Activated CD8-positive, alpha-beta memory T cell treated with anti-CD3 and anti-CD28 coated beads for 24 hours (primary cell): ENCODE measurements at regions not wholly inside any gene's neighbourhood (a gene's known extent, or its start where the extent isn't known, plus 50 kb on each side); places are given as distances from the start of the nearest gene placed in this dataset.
"Not testable (repeated sequence)": the region's sequence is repeated elsewhere in the genome, so short reads cannot be mapped to it uniquely, and the experiment has no call there.

ENCODE experiments used
- DNase-seq: peaks from one replicate; pipeline ENCODE4 v3.0.0-alpha.2; 2020

DNA sequence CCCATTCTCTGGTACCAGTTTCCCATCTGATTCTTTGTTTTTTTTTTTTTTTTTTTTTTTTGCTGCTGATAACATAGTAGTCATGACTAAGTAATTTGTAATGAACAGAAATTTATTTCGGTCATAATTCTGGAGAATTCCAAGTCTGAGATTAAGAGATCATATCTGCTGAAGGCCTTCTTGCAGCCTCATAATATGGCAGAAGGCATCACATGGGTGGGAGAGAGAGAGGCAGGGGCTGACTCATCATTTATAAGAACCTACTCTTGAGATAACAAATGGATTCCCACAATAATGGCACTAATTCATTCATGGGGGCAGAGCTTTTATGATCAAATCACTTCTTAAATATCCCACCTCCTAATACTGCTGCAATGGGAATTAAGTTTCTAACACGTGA, 1034.3 kb downstream of the STIM2 start:
- no peak for DNase-seq

DNA sequence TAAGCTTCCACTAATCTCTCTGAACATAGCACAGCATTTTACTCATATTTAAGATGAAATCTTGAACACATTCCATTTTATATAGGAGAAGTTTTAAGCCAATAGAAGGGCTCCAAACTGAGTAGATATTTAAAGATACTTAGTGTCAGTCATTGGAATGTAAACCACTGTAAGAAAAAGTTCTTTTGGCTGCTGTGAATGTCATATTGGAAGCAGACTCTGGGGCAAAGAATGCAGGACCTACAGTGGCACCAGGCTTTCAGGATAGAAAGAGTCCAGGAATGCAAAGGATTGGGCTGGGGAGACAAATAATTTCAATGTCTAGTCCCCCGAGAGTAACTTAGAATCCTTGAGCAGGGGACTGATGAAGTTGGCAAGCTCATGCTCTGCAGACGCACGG, 1047.7 kb downstream of the STIM2 start:
- DNase-seq = no peak

DNA sequence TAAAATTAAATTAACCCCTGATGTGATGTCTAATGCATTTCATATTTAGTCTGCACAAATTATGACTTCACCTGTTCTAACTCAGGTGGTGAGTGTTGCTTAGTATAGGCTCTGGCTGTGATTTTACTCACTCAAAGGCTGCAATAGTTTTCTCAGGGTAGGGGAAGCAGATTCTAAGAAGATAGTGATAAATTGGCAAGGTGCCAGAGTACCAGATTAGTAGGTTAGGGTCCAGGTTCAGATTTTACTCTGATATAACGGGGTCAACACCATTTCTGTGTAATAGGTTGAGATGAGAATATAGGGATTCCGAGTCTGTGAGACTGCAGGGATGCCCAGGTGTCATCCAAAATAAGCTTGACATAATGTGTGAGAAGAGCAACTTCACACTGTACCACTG, 1049.6 kb downstream of the STIM2 start:
- DNase-seq = no peak

DNA sequence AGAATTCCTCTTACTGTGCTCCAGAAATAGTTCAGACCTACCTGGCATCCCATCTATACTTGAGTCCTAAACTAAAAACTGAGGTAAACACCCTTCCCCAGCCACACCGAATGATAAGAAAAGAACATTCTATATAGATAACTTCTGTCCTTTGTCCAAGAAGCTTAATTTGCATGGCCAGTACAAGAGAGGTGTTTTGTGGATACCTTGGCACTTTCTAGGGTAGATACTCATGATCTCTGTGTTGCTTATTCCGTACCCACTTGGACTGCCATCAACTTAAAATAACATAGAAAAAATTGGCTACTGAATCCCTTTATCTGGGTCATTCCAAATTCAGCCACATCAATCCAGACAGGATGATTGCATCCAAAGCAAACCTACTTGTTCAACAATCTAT, 1050.4 kb downstream of the STIM2 start:
- no peak for DNase-seq

DNA sequence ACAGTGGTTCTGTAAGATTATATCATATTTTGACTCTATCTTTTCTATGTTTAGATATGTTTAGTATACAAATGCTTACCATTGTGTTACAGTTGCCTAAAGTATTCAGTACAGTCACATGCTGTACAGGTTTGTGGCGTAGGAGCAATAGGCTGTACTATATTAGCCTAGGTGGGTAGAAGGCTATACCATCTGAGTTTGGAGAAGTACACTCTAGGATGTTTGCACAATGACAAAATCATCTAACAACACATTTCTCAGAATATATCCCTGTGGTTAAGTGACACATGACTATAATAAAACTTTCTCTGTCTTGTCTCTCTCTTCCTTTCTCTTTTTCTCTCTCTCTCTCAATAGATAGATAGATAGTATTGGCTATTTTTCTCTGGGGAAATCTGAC, 1053.1 kb downstream of the STIM2 start:
- DNase-seq = no peak

DNA sequence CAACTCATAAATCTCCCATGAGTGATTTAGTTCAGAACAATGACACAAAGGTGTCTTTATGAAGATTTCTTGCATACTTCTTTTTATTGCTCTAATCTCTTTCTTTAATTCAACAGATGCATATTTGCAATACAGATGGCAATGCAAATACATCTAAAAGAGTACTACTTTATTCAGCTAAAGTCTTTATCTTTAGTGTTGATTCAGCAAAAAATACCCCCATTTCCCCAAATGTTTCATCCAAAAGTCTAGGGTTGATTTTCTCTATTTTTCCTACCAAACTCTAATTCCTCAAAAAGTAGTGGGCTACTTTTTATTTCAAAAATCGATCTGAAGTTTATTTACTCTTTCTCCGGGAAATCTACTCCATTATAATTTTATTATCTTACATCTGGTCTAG, 1055.2 kb downstream of the STIM2 start:
- DNase-seq = no peak

DNA sequence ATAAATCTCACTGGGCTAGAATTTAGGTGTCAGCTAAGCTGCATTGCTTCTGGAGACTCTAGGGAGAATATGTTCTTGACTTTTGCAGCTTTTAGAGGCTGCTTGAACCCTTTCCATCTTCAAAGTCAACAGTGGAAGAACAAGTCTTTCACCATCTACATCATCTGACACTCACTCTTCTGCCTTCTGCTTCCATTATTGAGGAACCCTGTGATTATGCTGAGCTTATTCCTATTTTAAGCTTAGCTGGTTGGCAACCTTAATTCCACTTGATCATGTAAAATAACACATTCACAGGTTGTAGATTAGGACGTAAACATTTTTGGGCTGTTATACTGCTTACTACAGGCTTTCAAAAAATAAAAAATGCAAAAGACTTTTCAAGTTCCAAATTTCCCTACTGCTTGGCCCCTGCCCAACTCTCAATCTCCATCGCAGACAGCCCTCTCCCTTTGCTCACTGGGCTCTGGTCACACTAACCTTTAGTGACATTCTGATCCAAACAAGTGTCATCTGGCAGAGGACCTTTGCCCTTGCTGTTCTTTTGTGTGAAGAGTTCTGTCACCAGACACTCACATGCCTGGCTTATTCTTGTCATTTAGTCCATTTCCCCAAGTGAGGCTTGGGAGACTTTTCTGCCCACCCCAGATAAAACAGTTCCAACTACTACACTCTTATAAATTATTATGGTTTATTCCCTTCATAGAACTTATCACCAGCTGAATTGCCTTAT, 1056.0 kb downstream of the STIM2 start:
- no peak for DNase-seq

DNA sequence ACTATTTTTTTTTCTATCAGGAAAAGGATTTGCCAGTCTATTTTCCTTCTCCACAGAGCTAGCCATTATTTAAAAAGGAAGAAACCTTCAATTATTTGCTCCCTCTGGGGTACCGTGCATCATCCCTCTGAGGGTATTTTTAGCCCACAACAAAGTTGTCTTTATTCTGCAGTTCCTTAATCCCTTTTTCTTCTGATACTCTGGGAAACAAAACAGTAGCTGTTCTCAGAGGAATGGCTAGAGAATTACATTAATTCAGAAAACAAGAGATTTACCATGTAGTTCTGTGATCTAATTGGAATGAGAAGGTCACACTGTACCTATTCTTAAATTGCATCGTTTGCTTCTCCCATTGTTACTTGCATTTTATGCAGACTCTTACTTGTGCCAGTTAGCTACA, 1056.7 kb downstream of the STIM2 start:
- no peak for DNase-seq

DNA sequence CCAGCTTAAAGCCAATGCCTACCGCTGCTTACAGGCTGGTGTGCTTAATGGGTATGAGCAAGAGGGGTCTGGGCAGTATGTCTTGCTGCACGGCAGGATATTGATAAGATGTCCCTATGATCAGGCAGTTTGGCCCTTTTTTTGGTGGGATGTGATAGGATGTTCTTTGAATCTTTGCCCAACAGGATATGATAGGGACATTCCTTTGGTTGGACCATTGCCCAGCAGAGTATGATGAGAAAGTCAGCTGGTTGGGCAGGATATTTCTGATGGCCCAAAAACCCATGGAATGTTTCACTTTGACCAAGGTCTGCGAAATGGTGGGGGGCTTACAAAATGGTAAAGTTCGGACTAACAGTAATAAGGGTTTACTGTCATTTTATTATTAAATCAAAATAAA, 1060.6 kb downstream of the STIM2 start:
- no peak for DNase-seq

DNA sequence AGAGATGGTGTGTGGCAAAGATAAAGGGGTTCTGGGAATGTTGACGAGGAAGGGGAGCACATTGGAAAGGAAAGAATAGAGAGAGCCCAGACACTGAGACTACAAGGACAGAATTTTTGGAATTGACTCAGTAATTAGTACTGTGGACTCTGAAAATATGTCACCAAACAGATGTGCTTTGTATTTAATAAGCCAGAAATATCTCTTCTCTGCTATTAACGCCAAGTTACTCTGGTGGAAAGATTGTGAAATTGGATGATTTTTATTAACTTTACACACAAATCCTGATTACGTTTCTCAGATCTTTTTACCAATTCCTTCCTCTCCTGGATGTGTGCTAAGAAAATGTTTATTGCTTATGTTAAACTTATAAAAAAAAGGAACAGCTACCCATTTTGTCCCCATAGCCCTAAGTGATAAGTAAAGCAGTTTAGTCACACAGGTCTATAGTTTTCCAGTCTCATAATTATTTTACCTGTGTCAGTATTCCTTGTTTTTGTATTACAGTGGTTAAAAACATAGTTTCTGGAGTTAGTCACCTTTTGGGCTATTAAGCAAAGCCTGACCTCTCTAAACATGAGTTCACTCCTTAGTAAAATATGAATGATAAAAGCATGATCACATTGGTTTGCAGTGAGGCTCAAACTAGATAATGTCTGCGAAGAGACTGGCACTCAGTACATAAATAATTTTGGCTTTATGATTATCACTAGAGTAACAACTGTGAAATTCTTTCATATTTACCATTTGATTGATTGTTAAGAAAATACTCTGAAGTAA, 1068.3 kb downstream of the STIM2 start:
- DNase-seq = no peak

DNA sequence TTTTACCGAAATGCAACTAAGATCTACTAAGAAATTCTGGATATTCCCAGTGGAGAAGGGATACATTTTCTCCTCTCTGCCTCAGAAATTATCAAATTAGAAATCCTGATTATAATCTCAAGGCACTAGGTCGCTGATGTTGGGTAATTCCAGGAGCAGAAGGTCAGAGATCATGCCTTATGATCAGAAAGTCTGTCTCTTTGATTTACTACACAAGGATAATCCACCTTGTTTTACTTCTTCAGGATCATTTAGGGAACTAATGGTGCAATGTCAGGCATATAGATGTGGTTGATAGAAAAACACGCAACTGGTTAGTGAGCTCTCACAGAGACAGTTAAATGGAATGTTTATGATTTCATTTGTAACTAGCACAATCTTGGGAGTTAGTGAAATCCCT, 1069.7 kb downstream of the STIM2 start:
- no peak for DNase-seq

DNA sequence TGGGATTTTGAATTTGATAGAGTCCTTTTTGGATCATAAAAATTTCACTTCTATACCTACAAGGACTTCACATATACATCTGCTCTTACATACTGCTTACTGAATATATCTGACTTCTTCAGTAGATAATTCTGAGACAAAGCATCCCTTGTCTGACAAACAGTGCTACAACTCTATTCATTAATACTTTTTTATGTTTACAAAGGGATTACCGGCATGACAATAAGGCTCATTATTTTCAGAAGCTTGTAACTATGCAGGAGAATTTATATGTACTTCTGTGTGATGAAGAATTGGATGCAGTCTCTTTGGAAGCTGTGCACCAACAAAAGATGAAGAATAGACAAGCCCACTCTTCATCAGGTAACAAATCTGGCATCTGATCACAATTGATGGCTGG, 1070.3 kb downstream of the STIM2 start:
- no peak for DNase-seq

DNA sequence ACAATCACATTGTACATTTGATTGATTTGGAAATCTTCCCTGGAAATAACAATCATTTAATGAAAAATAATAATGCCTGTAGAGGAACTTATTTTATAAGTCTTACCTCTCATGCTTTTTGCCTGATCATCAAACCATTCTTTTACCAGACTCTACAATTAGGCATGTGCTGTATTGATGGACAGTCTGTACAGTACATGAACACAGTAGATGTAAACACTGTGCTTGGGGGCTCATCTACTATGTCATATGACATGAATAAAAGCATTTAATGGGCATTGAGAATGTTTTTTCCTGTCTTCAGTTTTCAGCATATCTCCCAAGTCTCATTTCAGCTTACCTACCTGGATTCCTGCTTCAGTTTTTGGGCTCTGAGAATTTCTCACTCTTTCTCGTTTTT, 1070.9 kb downstream of the STIM2 start:
- DNase-seq = no peak

DNA sequence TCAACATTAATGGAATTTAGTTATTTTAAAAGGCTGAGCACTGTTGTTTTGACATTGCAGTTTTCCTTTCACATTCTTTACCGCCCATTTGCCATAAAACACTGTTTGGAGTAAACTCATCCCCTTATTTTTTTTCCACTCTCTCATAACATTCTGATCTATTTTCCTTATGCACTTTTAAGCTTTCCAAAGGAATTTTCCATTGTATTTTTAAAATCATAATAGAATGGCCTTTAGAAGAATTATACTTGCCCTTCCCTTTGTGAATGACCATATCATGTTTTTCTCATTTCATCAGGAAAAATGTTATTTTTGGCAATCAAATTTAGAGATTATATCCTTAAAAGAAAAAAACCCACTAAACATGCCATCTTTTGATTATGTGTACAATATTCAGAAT, 1074.2 kb downstream of the STIM2 start:
- no peak for DNase-seq

DNA sequence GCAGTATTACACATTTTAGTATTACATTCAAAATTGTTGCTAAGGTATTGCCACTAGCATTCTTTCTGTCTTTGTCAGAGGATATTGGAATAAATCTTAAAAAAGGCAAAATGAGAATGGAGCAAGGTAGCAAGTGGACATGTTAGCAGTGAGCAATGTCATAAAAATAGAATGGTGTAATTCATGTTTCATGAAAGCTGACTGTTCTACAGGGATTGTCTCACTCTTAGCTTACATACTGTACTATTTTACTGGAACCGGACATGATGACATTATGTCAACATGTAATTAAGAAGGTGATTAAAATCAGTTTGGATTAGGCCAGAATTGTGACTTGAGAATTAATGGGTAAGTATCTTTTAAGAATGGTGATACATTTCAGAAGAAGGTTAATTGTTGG, 1086.2 kb downstream of the STIM2 start:
- DNase-seq = no peak

DNA sequence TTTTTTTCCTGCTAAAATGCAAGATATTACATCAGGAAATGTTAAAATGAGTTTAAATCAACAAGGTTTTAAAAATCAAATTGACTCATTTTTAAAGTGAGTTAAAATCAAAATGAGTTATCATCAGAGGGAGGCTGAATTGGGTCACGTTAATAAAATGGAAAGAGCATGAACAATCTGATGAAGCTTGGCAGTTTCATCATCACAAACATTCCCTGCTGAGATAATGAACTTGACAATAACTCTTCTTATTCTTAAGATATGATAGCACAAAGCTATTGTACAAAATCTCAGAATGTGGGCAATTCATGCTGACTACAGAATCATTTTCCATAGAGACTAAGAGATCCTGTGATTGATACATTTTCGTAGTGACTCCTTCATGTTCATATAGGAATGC, 1086.7 kb downstream of the STIM2 start:
- no peak for DNase-seq

DNA sequence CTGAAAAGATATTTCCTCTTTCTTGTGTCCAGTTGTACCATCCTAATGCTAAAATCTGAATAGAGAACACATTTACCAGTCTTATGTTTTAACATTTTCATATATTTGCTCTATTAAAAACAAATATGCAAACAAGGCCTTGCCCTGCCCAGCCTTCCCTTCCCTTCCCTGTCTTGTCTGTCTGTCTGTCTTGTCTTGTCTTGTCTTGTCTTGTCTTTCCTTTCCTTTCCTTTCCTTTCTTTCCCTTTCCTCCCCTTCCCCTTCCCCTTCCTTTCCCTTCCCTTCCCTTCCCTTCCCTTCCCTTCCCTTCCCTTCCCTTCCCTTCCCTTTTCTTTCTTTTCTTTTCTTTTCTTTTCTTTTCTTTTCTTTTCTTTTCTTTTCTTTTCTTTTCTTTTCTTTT, 1103.5 kb downstream of the STIM2 start:
- no peak for DNase-seq

DNA sequence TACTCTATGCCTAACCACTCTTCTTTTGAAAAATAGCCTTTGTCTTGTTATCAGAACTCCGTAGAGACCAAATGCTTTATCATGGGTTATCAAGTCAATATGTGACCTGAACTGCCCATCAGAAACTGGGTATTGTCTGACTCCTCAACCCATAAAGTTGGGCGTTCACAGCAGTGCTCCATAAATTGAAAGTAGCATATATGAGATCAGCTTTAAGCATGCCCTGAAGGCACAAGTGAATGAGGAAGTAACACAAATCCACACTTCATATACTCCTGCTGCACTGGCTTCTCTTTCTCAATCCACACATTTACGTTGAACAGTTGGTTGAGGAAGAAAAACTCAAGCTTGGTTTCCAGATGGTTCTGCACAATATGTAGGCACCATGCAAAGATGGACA, 1106.0 kb downstream of the STIM2 start:
- DNase-seq = no peak

DNA sequence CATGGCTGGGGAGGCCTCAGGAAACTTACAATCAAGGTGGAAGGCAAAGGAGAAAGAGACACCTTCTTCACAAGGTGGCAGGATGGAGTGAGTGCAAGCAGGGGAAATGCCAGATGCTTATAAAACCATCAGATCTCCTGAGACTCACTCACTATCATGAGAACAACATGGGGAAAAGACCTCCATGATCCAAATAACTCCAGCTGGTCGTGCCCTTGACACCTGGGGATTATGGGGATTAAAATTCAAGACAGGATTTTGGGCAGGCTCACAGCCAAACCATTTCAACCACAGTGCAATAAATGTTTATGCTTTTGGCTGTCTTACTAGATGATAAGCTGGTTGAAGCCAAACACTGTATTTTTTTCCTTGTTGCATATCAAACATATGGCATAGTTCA, 1112.4 kb downstream of the STIM2 start:
- no peak for DNase-seq

DNA sequence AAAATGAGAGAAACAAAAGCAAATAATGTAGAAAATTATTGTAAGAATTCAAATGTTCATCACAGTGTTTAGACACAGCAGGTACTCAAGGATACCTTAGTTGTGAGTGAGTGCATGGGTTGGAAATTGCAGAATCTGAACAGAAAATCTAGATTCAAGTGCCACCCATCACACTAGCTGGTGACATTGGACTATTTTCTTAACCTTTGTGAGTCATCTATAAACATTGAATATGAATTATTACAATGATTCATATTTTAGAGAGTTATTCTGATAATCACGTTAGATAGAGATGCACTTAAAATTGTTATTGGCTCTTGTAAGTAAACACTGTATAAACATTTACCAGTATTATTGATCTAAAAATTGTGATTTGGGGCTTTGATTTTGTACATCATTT, 1113.1 kb downstream of the STIM2 start:
- no peak for DNase-seq

DNA sequence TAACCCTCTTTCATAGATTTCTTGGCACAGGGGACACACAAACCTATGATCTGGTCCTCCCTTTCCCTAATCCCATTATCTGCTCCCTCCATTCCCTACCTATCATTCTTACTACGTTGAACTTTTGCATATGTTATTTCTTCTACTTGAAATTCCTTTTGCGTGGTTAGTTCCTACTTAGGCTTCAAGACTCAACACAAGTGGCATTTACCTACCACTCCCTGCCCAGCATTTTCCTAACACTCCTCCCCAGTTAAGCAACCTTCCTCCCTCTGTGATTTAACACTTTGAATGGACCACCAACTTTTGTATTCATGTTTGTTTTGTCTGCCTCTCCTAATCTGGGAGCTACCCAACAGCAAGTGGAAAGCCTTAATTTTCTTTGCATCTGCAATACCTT, 1113.7 kb downstream of the STIM2 start:
- DNase-seq = no peak

DNA sequence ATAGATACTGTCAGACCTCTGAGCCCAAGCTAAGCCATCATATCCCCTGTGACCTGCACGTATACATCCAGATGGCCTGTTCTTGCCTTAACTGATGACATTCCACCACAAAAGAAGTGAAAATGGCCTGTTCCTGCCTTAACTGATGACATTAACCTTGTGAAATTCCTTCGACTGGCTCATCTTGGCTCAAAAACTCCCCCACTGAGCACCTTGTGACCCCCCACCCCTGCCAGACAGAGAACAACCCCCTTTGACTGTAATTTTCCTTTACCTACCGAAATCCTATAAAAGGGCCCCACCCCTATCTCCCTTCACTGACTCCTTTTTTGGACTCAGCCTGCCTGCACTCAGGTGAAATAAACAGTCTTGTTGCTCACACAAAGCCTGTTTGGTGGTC, 1114.2 kb downstream of the STIM2 start:
- DNase-seq = not testable (repeated sequence)

DNA sequence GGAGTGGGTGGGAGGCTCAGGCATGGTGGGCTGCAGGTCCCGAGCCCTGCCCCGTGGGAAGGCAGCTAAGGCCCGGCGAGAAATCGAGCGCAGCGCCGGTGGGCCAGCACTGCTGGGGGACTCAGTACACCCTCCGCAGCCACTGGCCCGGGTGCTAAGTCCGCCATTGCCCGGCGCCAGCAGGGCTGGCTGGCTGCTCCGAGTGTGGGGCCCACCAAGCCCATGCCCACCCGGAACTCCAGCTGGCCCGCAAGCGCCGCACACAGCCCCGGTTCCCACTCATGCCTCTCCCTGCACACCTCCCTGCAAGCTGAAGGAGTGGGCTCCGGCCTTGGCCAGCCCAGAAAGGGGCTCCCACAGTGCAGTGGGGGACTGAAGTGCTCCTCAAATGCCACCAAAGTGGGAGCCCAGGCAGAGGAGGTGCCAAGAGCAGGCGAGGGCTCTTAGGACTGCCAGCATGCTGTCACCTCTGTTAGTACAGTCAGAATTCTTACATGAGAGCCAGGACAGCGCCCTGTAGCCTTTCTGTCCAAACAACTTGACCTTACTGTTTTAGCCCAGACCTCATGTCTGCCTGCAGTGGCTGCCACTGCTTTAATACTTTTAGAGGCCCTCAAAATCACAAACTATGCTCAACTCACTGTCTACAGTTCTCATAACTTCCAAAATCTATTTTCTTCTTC, 1117.9 kb downstream of the STIM2 start:
- not testable (repeated sequence) for DNase-seq

DNA sequence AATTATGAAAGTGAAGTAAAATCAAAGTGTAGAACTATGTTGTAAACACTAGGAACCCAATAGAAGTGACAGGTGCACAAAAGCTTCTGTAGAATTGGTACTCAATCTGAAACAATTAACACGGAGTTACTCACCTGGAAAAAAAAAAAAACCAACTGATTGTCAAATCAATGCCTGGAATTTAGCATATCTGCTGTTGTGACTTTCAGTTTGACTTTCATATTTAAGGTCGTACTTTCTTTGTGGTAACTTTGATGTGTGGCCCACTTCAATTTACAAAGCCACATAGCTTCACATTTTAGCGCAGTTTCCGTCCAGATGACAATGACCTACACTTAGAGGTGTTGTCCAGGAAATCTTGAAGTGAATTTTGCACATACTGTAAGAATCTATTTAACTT, 1124.9 kb downstream of the STIM2 start:
- no peak for DNase-seq
